ENCODE measurements at regions not wholly inside any gene's neighbourhood (a gene's known extent, or its start where the extent isn't known, plus 50 kb on each side); places are given as distances from the start of the nearest gene placed in this dataset.
"Not testable (repeated sequence)": the region's sequence is repeated elsewhere in the genome, so short reads cannot be mapped to it uniquely, and the experiment has no call there.

DNA sequence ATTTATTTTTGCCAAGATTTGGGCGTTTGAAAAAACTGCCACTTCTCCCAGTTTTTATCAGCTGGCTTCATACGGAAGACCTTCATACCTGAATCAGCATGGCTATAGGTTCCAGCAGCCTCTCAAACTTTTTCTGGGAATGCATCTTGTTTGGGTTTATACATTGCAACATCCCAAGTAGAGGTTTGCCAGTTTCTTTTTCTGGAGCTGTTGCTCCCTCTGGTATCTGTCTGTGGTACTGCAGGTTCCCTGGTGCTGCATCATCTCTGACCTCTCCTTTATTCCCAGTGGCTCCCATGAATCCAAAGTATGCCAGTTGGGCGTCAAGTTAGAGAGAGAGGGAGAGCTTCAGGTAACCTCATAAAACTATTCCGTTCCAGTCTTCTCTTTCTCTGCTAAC is 368.6 kb downstream of the ZNF33B start:
- H3K4me3 ChIP-seq (replicated peaks in 1 of 3; ENCODE audit: insufficient read depth in 1 of 3, low read depth in 1 of 3, low read length in 3 of 3); BruUV-seq (replicated peaks); H3K9ac ChIP-seq (replicated peaks; ENCODE audit: extremely low read depth, insufficient read depth, low read length); H3K27me3 ChIP-seq (ENCODE audit: control insufficient read depth in 2 of 2, insufficient read depth in 2 of 2, low read length in 2 of 2); POLR2A ChIA-PET; H3K9me1 ChIP-seq (replicated peaks; ENCODE audit: control insufficient read depth, extremely low read depth, insufficient read depth, low read length); FAIRE-seq; H4K20me1 ChIP-seq (replicated peaks; ENCODE audit: control insufficient read depth, extremely low read depth, insufficient read depth, low read length); CTCF ChIA-PET; H3K79me2 ChIP-seq (ENCODE audit: control insufficient read depth, insufficient read depth, low read length); DNase-seq (ENCODE audit: low read depth, low spot score); intact Hi-C loops (cut with micrococcal nuclease); dilution Hi-C loops (cut with MboI; ENCODE audit: extremely low pct_ligation_motif_present, low sequenced_read_pairs); H3K27ac ChIP-seq (ENCODE audit: insufficient read depth, low read depth, low read length); H3K4me1 ChIP-seq (ENCODE audit: control insufficient read depth, extremely low read depth, insufficient read depth, low read length); H2AFZ ChIP-seq (ENCODE audit: low read depth, low read length); H3K36me3 ChIP-seq (ENCODE audit: control insufficient read depth in 2 of 2, extremely low read depth in 1 of 2, insufficient read depth in 2 of 2, low read length in 2 of 2); H3K9me3 ChIP-seq (replicated peaks; ENCODE audit: control insufficient read depth, insufficient read depth, low read length); H3K4me2 ChIP-seq (ENCODE audit: insufficient read depth, low read length): not testable (repeated sequence)

DNA sequence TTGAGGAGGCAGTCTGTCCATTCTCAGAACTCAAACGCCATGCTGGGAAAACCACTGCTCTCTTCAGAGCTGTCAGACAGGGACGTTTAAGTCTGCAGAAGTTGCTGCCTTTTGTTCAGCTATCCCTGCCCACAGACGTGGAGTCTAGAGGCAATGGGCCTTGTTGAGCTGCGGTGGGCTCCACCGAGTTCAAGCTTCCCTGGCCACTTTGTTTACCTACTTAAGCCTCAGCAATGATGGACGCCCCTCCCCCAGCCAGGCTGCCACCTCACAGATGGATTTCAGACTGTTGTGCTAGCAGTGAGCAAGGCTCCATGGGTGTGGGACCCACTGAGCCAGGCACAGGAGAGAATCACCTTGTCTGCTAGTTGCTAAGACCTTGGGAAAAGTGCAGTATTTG is 375.1 kb downstream of the ZNF33B start:
- dilution Hi-C loops (cut with MboI; ENCODE audit: extremely low pct_ligation_motif_present, low sequenced_read_pairs); FAIRE-seq; H3K4me2 ChIP-seq (ENCODE audit: insufficient read depth, low read length); BruUV-seq (replicated peaks); CTCF ChIA-PET; H3K27me3 ChIP-seq (ENCODE audit: control insufficient read depth in 2 of 2, insufficient read depth in 2 of 2, low read length in 2 of 2); H3K4me3 ChIP-seq (replicated peaks in 1 of 3; ENCODE audit: insufficient read depth in 1 of 3, low read depth in 1 of 3, low read length in 3 of 3); intact Hi-C loops (cut with micrococcal nuclease); H3K9ac ChIP-seq (replicated peaks; ENCODE audit: extremely low read depth, insufficient read depth, low read length); H3K9me1 ChIP-seq (replicated peaks; ENCODE audit: control insufficient read depth, extremely low read depth, insufficient read depth, low read length); DNase-seq (ENCODE audit: low read depth, low spot score); H3K79me2 ChIP-seq (ENCODE audit: control insufficient read depth, insufficient read depth, low read length); H3K27ac ChIP-seq (ENCODE audit: insufficient read depth, low read depth, low read length); H3K4me1 ChIP-seq (ENCODE audit: control insufficient read depth, extremely low read depth, insufficient read depth, low read length); H4K20me1 ChIP-seq (replicated peaks; ENCODE audit: control insufficient read depth, extremely low read depth, insufficient read depth, low read length); H3K9me3 ChIP-seq (replicated peaks; ENCODE audit: control insufficient read depth, insufficient read depth, low read length); H2AFZ ChIP-seq (ENCODE audit: low read depth, low read length); H3K36me3 ChIP-seq (ENCODE audit: control insufficient read depth in 2 of 2, extremely low read depth in 1 of 2, insufficient read depth in 2 of 2, low read length in 2 of 2); POLR2A ChIA-PET: not testable (repeated sequence)

GRCh38 chr10:42243002-42243401 is 395.4 kb downstream of the ZNF33B start:
- FAIRE-seq; H3K4me2 ChIP-seq (ENCODE audit: insufficient read depth, low read length); DNase-seq (ENCODE audit: low read depth, low spot score); H3K4me3 ChIP-seq (replicated peaks in 1 of 3; ENCODE audit: insufficient read depth in 1 of 3, low read depth in 1 of 3, low read length in 3 of 3); H3K36me3 ChIP-seq (ENCODE audit: control insufficient read depth in 2 of 2, extremely low read depth in 1 of 2, insufficient read depth in 2 of 2, low read length in 2 of 2); H3K9me3 ChIP-seq (replicated peaks; ENCODE audit: control insufficient read depth, insufficient read depth, low read length); POLR2A ChIA-PET; intact Hi-C loops (cut with micrococcal nuclease); H3K27ac ChIP-seq (ENCODE audit: insufficient read depth, low read depth, low read length); H3K9me1 ChIP-seq (replicated peaks; ENCODE audit: control insufficient read depth, extremely low read depth, insufficient read depth, low read length); H3K9ac ChIP-seq (replicated peaks; ENCODE audit: extremely low read depth, insufficient read depth, low read length); CTCF ChIA-PET; H3K4me1 ChIP-seq (ENCODE audit: control insufficient read depth, extremely low read depth, insufficient read depth, low read length); H3K27me3 ChIP-seq (ENCODE audit: control insufficient read depth in 2 of 2, insufficient read depth in 2 of 2, low read length in 2 of 2); H3K79me2 ChIP-seq (ENCODE audit: control insufficient read depth, insufficient read depth, low read length); dilution Hi-C loops (cut with MboI; ENCODE audit: extremely low pct_ligation_motif_present, low sequenced_read_pairs); H2AFZ ChIP-seq (ENCODE audit: low read depth, low read length); H4K20me1 ChIP-seq (replicated peaks; ENCODE audit: control insufficient read depth, extremely low read depth, insufficient read depth, low read length); BruUV-seq (replicated peaks): not testable (repeated sequence)
